D721Med (cell line): ENCODE measurements at regions not wholly inside any gene's neighbourhood (a gene's known extent, or its start where the extent isn't known, plus 50 kb on each side); places are given as distances from the start of the nearest gene placed in this dataset.

Experiments used
- DNase-seq: peaks from one replicate; pipeline ENCODE4 v3.0.0; 2011; ENCODE audit warnings: low spot score; ENCODE audit not compliant: insufficient read length
- FAIRE-seq: peaks from 2 replicates; lab custom pipeline; 2011; peaks lifted over from hg19 to GRCh38; lab: Jason Lieb, UNC
- TF ChIP-seq, protein P1 (sequence below): IDR thresholded peaks from 2 replicates; pipeline ENCODE4 v1.5.1; 2012; ENCODE audit warnings: mild to moderate bottlenecking, control low read depth; ENCODE audit not compliant: insufficient read depth; ENCODE audit errors: missing control alignments

GRCh38 chrX:25601323-25601722 is 536.8 kb upstream of the MAGEB18 start:
- TF ChIP-seq, protein P1, sequence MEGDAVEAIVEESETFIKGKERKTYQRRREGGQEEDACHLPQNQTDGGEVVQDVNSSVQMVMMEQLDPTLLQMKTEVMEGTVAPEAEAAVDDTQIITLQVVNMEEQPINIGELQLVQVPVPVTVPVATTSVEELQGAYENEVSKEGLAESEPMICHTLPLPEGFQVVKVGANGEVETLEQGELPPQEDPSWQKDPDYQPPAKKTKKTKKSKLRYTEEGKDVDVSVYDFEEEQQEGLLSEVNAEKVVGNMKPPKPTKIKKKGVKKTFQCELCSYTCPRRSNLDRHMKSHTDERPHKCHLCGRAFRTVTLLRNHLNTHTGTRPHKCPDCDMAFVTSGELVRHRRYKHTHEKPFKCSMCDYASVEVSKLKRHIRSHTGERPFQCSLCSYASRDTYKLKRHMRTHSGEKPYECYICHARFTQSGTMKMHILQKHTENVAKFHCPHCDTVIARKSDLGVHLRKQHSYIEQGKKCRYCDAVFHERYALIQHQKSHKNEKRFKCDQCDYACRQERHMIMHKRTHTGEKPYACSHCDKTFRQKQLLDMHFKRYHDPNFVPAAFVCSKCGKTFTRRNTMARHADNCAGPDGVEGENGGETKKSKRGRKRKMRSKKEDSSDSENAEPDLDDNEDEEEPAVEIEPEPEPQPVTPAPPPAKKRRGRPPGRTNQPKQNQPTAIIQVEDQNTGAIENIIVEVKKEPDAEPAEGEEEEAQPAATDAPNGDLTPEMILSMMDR: no peak
- FAIRE-seq (no peak), DNase-seq (no peak)

GRCh38 chrX:25618248-25618647 is 519.9 kb upstream of the MAGEB18 start:
- FAIRE-seq (no peak), DNase-seq (no peak)
- TF ChIP-seq, protein P1: no peak

GRCh38 chrX:25640276-25640675 is 497.9 kb upstream of the MAGEB18 start:
- TF ChIP-seq, protein P1: no peak
- FAIRE-seq (no peak), DNase-seq (no peak)

- no peak for DNase-seq
- FAIRE-seq: no peak
- TF ChIP-seq, protein P1: no peak
Measured at GRCh38 chrX:25646156-25646555, 492.0 kb upstream of the MAGEB18 start.

DNA sequence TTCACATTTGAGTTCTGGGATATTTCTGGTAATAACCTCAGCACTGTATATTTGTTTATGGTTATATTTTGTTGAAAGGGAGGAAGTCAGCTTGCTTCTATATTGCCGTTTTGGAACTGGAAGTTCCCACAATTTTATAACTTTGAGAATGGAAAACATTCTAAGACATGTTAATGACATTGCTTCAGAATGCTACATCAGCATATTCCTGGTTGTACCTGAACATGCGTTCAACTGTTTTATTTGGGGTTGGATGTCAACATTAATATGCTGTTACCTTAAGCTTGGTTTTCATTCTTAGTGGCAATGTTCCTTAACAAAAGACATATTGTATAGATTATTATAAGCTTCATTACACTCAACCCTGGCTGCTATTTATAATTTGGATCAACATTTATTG is 489.4 kb upstream of the MAGEB18 start:
- no peak for DNase-seq
- no peak for FAIRE-seq
- TF ChIP-seq, protein P1: no peak

GRCh38 chrX:25650216-25650820 is 487.8 kb upstream of the MAGEB18 start:
- FAIRE-seq (no peak), DNase-seq (no peak)

GRCh38 chrX:25659317-25659716 is 478.8 kb upstream of the MAGEB18 start:
- no peak for DNase-seq
- no peak for FAIRE-seq
- TF ChIP-seq, protein P1: no peak

More at GRCh38 chrX:25650216-25650820, 487.8 kb upstream of the MAGEB18 start:
- TF ChIP-seq, protein P1: no peak
